ENCODE measurements at regions not wholly inside any gene's neighbourhood (a gene's known extent, or its start where the extent isn't known, plus 50 kb on each side); places are given as distances from the start of the nearest gene placed in this dataset.

DNA sequence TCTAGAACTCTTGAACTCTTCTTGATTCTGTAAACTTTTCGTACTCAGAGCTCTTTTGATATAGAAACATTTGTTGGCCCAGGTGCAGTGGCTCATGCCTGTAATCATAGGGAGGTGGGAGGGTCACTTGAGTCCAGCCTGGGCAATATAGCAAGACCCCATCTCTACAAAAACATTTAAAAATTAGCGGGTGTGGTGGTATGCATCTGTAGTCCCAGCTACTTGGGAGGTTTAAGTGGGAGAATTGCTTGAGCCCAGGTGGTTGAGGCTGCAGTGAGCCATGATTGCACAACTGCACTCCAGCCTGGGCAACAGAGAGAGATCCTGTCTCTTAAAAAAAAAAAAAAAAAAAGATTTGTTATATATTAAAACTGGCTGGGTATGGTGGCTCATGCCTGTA lies 121.6 kb downstream of the BAMBI start:
- H3K79me2 ChIP-seq (ENCODE audit: insufficient read depth, low read length) = no peaks in the 10 kb centered on the region
- H3K9ac ChIP-seq (ENCODE audit: low read length) = no peak overlapping the region
- DNase-seq (ENCODE audit: low read depth, low spot score) (no peak), ATAC-seq (no peak)
- RAD21 ChIA-PET (ENCODE audit: low non-redundant PET in 1 of 2, low total read pairs in 2 of 2, uncharacterized antibody in 2 of 2, unreplicated experiment in 2 of 2) = no interaction called here
- no peak overlapping the region for H3K4me3 ChIP-seq (replicated peaks in 1 of 2; ENCODE audit: low read depth in 1 of 2, low read length in 2 of 2)
- no peaks in the 10 kb centered on the region for H3K9me3 ChIP-seq (ENCODE audit: control insufficient read depth in 1 of 2, insufficient read depth in 1 of 2, low read depth in 1 of 2, low read length in 2 of 2)
- BruUV-seq (replicated peaks) = no TSS peak
- no peaks in the 10 kb centered on the region for H3K9me2 ChIP-seq (ENCODE audit: insufficient read depth)
- no peaks in the 10 kb centered on the region for H3K36me3 ChIP-seq (ENCODE audit: control insufficient read depth in 1 of 2, insufficient read depth in 2 of 2, low read length in 2 of 2)
- no peak overlapping the region for H3K4me2 ChIP-seq (ENCODE audit: low read length)
- TF ChIP-seq EZH2 (IDR thresholded peaks at IDR 0.05) (no peak), SRF (IDR thresholded peaks at IDR 0.05; ENCODE audit: low read depth) (no peak)
- H3K4me1 ChIP-seq (ENCODE audit: control insufficient read depth in 1 of 2, insufficient read depth in 2 of 2, low read length in 2 of 2) = peaks cover 0 to 4% of the 10 kb centered on the region in 2 experiments; a peak in 2 of 4 replicates
- no peaks in the 10 kb centered on the region for H4K20me1 ChIP-seq (ENCODE audit: insufficient read depth)
- POLR2A ChIA-PET = no interaction called here
- H3K27ac ChIP-seq (ENCODE audit: low read depth, low read length) = no peak overlapping the region
- CTCF ChIA-PET = no interaction called here
- no peak overlapping the region for H2AFZ ChIP-seq (ENCODE audit: low read depth, low read length, poor library complexity, severe bottlenecking)
- H3K27me3 ChIP-seq (ENCODE audit: insufficient read depth, low read length) = 0 out of 2 replicates have a peak, but pooled peaks cover 4% of the 10 kb centered on the region
- intact Hi-C loops (cut with micrococcal nuclease) = no loop called here

DNA sequence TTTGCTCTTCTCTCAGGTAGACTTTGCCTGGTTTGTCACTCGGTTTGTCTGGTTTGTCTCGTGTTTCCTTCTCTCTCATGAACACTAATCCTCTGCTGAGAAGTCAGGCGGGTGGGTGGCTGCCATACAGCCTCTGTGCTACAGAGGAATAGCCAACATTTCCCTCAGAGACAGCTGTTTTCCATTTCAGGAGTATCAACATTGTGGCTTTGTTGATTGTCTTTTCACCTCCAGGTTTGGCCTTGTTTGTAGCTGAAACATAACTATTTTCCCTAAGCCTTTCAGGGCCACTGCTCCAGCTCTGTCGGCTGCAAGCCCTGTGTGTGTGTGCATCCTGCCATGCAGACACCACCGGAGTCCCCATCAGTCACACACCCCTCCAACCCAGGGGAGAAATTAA lies 122.8 kb downstream of the BAMBI start:
- Histone ChIP-seq H3K79me2 (ENCODE audit: insufficient read depth, low read length) (no peaks in the 10 kb centered on the region), H2AFZ (ENCODE audit: low read depth, low read length, poor library complexity, severe bottlenecking) (no peak overlapping the region), H3K27ac (ENCODE audit: low read depth, low read length) (no peak overlapping the region), H4K20me1 (ENCODE audit: insufficient read depth) (no peaks in the 10 kb centered on the region), H3K9me3 (ENCODE audit: control insufficient read depth in 1 of 2, insufficient read depth in 1 of 2, low read depth in 1 of 2, low read length in 2 of 2) (no peaks in the 10 kb centered on the region), H3K4me1 (ENCODE audit: control insufficient read depth in 1 of 2, insufficient read depth in 2 of 2, low read length in 2 of 2) (peaks cover 0 to 4% of the 10 kb centered on the region in 2 experiments; a peak in 2 of 4 replicates), H3K27me3 (ENCODE audit: insufficient read depth, low read length) (0 out of 2 replicates have a peak, but pooled peaks cover 4% of the 10 kb centered on the region), H3K36me3 (ENCODE audit: control insufficient read depth in 1 of 2, insufficient read depth in 2 of 2, low read length in 2 of 2) (no peaks in the 10 kb centered on the region), H3K9ac (ENCODE audit: low read length) (no peak overlapping the region), H3K4me3 (replicated peaks in 1 of 2; ENCODE audit: low read depth in 1 of 2, low read length in 2 of 2) (no peak overlapping the region), H3K4me2 (ENCODE audit: low read length) (no peak overlapping the region), H3K9me2 (ENCODE audit: insufficient read depth) (no peaks in the 10 kb centered on the region)
- DNase-seq (ENCODE audit: low read depth, low spot score) (no peak), ATAC-seq (no peak)
- CTCF ChIA-PET = no interaction called here
- POLR2A ChIA-PET = no interaction called here
- intact Hi-C loops (cut with micrococcal nuclease) = no loop called here
- RAD21 ChIA-PET (ENCODE audit: low non-redundant PET in 1 of 2, low total read pairs in 2 of 2, uncharacterized antibody in 2 of 2, unreplicated experiment in 2 of 2) = no interaction called here
- no TSS peak for BruUV-seq (replicated peaks)
- TF ChIP-seq RAD21 (IDR thresholded peaks at IDR 0.05; ENCODE audit: low read depth) (no peak), JUND (IDR thresholded peaks at IDR 0.05) (no peak), ZFX (IDR thresholded peaks at IDR 0.05) (no peak), TCF7L2 (IDR thresholded peaks at IDR 0.05; ENCODE audit: borderline replicate concordance, extremely low read depth, insufficient read depth, insufficient read length) (no peak), ELF1 (IDR thresholded peaks at IDR 0.05; ENCODE audit: borderline replicate concordance, low read depth) (no peak), FOSL1 (IDR thresholded peaks at IDR 0.05; ENCODE audit: low read depth) (no peak), EGR1 (IDR thresholded peaks at IDR 0.05; ENCODE audit: low read depth) (no peak), EZH2 (IDR thresholded peaks at IDR 0.05) (no peak), POLR2A (IDR thresholded peaks at IDR 0.05; ENCODE audit: borderline replicate concordance, extremely low read depth, insufficient read depth, insufficient read length) (no peak), SRF (IDR thresholded peaks at IDR 0.05; ENCODE audit: low read depth) (no peak), SIN3A (IDR thresholded peaks at IDR 0.05; ENCODE audit: low read depth) (no peak), YY1 (IDR thresholded peaks at IDR 0.05; ENCODE audit: extremely low read depth, insufficient replicate concordance, low read depth, low read length) (no peak), POLR2AphosphoS5 (IDR thresholded peaks at IDR 0.05; ENCODE audit: low read depth, low read length) (no peak)
- TF ChIP-seq, protein P1, sequence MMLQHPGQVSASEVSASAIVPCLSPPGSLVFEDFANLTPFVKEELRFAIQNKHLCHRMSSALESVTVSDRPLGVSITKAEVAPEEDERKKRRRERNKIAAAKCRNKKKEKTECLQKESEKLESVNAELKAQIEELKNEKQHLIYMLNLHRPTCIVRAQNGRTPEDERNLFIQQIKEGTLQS (IDR thresholded peaks at IDR 0.05) = no peak
- TF ChIP-seq, protein P2, sequence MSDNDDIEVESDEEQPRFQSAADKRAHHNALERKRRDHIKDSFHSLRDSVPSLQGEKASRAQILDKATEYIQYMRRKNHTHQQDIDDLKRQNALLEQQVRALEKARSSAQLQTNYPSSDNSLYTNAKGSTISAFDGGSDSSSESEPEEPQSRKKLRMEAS (IDR thresholded peaks at IDR 0.05) = no peak
- TF ChIP-seq, protein P3, sequence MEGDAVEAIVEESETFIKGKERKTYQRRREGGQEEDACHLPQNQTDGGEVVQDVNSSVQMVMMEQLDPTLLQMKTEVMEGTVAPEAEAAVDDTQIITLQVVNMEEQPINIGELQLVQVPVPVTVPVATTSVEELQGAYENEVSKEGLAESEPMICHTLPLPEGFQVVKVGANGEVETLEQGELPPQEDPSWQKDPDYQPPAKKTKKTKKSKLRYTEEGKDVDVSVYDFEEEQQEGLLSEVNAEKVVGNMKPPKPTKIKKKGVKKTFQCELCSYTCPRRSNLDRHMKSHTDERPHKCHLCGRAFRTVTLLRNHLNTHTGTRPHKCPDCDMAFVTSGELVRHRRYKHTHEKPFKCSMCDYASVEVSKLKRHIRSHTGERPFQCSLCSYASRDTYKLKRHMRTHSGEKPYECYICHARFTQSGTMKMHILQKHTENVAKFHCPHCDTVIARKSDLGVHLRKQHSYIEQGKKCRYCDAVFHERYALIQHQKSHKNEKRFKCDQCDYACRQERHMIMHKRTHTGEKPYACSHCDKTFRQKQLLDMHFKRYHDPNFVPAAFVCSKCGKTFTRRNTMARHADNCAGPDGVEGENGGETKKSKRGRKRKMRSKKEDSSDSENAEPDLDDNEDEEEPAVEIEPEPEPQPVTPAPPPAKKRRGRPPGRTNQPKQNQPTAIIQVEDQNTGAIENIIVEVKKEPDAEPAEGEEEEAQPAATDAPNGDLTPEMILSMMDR (IDR thresholded peaks at IDR 0.05 in 2 of 3, conservative IDR thresholded peaks at IDR 0.05 in 1 of 3; ENCODE audit: borderline replicate concordance in 1 of 3, insufficient read depth in 1 of 3, low read depth in 2 of 3, low read length in 2 of 3) = no peak

Data from HCT116 (cell line).